ENCODE measurements at regions not wholly inside any gene's neighbourhood (a gene's known extent, or its start where the extent isn't known, plus 50 kb on each side); places are given as distances from the start of the nearest gene placed in this dataset.

DNA sequence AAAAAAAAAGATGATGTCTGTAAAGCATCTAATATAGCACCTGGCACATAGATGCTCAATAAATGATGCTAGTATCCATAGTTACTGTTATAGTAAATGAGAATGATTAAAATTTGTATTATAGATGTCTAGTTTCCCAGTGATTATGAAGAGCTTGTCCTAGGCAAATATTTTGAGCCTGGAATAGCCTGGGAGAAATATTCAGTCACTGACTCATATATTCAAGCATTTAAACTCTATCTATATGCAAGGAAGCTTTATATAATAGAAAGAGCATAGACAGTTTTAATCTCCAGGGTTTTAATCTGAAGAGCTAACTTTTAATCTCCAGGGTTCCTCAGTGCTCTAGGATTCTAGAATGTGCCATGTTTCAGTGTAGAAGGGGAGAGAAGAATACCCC lies 91.5 kb upstream of the VASH1 start:
- DNase-seq = no peak

DNA sequence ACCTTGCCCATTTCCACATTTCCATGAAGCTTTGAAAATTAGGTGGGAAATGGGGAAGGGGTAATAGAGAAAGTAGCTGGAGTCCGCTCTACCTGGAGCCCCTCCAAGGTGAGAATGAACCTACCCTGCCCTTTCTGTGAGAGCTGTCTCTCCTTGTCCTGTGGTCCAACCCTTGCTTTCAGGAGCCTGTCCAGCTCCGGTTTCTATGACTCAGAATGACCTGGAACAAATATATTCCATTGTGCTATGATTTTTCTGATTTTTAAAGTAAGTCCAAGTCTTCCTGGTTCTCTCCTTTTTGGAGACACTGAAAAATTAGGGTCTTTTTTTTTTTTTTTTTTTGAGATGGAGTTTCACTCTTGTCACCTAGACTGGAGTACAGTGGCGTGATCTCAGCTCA lies 89.1 kb upstream of the VASH1 start:
- DNase-seq = no peak

DNA sequence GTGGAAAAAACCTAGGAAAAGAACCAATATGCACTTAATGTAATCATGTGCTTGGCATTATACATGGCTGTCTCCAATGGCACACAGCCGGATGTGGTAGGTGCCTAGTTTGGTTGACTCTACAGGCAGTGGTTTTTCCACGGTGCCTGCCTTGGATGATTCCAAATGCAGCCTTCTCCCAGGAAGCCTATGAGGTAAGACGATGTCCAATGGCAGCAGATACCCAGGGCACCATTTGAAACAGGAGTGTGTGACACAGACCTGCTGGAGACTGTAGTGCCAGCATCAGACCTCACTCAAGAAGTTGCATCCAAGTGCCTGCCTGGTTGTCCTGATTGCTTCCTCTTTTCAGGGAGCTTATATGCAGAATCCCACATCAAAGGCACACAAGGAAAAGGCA lies 88.0 kb upstream of the VASH1 start:
- DNase-seq = no peak

DNA sequence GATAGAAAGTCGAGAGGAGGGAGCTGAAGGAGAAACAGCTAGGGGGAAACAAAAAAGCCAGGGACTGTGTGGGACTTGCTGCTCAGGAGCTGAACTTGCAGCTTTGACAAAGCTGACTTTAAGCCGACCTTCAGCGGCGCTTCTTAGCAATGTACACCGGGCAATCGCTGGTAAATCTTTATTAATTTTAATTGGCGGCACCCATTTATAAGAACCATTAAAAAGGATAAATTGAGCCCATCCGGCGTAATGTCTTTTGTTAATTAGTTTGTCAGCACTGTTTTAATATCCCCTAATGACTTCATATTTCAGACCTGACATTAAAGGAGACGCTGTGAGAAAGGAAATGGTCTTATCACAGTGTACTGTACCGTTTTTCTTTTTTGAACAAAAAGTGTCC lies 86.2 kb upstream of the VASH1 start:
- DNase-seq = no peak

DNA sequence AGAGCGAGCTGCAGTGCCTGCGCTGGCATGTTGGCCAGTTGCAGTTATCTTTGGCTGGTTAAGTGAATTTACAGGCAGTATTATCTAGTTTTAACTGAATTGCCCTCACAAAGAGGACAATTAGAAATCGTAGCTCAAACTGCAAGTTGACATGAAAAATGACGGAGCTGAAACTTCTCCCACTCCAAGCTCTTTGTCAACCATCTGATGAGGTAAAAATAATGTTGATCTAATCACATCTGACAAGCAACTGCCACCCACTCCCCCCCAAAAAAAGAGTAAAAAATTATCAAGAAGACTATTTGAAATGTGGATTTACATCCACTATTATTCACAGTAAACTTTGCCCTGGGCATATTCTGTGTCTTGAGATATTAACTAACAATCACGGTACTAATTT lies 84.7 kb upstream of the VASH1 start:
- DNase-seq = no peak

DNA sequence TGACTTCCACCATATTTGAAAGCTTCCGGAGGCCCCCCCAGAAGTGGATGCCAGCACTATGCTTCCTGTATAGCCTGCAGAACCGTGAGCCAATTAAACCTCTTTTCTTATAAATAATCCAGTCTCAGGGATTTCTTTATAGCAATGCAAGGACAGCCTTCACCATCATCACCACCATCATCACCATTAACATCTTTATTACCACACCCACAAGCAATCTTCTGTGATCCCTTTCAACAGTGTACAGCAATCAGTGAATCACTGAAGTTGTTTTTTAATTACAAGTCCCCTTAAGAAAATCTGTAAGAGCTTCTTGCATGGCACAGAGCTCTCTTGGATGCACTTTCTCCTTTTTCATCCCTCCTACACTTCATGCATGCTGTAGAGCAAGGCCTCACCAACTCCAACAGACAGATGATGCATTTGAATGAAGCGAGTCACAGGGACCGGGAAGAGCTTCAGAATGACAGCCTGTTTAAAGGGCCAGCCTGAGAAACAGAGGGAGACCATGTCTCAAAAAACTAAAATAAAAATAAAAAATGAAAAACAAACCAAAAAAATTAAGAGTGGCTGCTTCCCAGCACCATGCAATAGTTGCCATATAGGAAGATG lies 83.6 kb upstream of the VASH1 start:
- DNase-seq = no peak

DNA sequence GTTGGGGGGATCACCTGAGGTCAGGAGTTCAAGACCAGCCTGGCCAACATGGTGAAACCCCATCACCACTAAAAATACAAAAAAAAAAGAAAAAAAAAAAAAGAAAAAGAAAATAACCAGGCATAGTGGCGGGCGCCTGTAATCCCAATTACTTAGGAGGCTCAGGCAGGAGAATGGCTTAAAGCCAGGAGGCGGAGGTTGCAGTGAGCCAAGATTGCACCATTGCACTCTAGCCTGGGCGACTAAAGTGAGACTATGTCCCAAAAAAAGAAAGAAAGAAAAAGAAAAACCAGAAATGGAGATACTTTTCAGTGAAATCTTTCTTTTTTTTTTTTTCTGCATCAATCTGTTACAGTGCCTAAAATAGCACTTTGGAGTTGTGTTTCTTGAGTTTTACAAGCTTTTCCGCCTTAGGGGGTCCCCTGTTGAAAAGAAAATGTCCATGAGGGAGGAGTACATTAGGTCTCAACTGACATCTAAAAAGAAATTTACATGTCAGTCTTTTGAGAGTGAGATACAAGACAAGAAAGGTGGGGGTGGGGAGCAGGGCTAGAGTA lies 82.9 kb upstream of the VASH1 start:
- no peak for DNase-seq

DNA sequence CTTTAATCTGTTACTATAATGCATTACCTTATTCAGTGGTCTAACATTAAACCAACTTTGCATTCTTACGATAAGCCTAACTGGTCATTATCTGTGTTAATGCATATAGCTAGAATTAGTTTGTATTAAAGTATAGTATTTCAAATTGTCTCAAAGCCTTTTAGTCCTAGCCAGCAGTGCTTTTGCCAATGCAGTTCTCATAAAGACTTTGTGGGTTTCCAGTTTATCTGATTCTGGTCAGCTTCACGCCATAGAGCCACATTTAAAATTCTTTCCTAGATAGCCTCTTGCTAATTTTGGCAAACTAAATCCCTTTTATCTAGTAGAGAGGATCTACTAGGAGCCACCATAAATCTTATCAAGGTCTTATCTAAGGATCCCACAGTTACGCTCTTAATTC lies 78.9 kb upstream of the VASH1 start:
- DNase-seq = no peak

DNA sequence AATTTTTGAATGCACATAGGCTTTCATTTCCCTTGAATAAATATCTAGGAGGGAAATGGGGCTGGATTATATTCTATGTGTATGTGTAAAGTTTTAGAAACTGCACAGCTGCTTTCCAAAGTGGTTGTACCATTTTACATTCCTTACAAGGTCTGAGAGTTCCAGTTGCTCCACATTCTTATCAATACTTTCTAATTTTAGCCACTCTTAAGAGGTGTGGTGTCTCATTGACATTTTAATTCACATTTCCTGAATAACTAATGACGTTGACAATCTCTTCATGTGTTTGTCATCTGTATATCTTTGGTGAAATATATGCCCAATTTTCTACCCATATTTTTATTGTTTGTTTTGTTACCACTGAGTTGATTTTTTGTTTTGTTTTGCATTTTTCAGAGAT lies 74.6 kb upstream of the VASH1 start:
- DNase-seq = no peak

DNA sequence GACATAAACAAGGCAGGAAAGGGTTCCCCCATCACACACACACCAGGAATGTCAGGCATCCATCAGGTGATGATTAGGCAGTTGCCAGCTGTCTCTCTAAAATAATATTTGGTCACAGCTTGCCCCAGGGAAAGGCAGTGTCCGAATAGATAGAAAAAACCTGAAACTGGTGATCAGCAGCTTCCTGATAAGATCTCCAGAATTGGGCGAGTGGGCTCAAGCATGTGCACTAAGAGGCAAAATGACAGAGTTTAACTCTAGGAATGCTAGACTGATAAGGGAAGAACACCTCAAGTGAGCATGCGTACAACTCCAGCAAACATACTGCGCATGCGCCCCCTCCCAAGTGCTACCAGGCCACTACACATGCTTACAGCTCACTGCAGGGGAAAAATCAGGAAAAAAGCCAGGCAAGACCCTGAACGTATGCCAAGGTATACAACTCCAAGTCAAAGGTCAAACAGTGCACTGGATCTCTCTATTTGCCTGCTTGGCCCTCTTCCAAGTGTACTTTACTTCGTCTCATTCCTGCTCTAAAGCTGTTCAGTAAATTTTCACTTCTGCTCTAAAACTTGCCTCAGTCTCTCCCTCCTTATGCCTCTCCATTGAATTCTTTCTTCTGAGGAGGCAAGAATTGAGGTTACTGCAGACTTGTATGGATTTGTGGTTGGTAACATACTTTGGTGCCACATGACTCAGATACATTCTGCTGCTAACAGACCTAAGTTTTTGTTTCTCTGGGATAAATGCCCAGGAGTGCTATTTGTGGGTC lies 73.5 kb upstream of the VASH1 start:
- DNase-seq = peak; percentile 18

DNA sequence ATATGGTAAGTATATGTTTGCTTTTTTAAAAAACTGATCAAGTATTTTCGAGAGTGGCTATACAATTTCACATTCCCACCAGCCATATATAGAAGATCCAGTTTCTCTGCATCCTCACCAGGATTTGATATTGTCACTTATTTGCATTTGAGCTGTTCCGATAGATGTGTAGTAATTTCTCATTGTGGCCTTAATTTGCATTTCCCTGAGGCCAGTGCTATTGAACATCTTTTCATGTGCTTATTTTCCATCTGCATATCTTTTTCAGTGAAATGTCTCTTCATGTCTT lies 72.9 kb upstream of the VASH1 start:
- no peak for DNase-seq

DNA sequence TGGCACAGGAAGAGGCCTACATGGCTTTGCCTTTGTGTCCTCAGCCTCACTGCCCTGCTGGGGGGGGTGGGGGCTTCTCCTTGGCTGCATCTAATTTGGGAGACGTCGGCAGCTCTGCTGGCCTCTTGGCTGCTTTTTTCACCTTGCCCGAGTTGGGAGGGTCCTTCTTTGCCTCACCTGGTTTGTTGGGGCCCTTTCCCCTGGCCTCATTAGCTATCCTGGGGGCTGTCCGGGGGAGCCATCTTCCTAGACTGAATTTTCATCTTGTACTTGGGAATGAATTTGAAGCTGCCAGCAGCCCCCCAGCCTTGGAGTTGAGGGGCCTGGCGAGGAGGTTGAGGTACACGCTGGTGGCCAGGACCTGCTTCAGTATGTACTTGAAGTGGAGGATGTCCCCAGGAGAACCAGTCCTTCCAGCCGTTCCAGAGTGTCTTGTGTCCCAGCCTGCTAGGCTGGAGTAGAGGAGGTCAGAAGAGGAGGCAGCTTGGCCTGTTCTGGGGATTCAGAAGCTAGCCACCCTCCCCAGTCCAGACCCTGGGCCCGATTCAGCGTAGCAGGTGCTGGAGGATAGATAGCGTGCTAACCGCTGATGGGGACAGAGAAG lies 70.7 kb upstream of the VASH1 start:
- DNase-seq = no peak

DNA sequence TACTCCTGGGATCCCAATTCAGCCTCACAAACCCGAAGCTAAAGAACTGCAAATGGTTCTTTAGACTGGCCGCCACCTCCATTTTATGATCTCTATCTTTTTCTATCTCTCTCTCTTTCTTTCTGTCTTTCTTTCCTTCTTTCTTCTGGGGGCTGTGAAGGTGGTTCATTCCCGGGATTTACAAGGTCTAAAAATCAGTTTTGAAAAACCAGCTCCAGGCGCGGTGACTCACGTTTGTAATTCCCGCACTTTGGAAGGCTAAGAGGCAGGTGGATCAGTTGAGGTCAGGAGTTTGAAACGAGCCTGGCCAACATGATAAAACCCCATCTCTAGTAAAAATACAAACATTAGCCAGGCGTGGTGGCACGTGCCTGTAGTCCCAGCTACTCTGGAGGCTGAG lies 67.2 kb upstream of the VASH1 start:
- no peak for DNase-seq

DNA sequence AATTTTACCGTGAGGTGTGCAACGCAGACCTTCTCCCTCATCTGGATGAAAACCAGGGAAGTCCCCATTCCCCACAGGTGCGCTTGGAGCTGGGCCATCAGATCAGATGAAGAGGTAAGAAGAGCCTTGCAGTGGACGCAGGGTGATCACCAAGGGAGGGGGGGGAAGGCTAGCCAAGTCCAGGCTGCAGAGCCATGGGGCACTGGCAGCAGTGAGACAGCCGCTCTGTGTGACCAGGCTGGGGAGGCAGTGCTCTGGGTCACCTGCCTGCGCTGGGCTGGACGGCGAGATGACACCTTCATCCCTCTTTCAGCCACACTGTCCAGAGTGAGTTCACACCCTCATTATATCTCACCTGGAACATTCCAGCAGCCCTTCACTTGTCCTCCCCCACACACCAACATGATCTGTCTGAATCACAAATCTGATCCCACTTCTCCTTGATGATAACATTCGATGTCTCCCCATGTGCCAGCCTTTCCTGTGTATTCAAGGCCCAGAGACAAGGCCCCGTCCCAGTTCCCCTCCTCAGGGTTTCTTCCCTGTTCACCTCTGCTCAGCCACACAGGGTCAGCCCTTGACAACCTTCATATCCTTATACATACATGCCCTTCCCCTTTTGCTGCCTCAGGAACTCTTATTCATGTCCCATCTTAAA lies 65.9 kb upstream of the VASH1 start:
- no peak for DNase-seq

DNA sequence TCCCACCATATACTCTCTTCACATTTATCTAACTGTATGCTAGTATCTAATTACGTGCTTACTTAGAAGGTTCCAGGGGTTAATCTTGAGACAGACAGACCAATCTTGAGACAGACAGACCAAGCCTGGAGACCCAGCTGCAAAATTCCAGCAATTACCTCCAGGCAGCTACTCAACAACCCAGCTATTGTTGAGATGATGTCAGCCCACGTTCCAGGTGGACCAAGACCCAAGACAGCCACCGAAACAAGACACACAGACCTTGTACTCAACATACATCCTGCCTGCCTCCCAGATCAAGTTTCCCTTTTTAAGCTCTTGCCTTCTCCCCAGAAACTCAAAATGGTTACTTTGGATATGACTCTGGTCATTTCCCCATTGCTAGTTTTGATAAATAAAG lies 64.9 kb upstream of the VASH1 start:
- DNase-seq = no peak

DNA sequence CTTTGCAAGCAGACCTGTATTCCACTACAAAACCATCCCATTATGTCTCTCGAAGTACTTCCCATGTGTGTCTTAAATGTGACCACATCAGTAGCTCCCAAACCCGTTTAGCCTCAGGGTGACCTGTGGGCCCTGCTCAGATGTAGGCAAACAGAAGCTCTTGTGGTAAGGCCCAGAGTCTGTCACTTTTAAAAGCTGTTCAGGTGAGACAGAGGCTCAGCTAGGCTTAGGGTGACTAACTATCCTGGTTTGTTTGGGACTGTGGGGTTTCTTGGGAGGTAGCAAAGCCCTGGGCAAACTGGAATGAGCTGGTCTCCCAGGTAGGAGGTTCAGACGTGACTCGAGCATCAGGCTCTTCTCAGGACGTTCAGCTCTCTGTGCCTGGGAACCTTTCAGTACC lies 64.5 kb upstream of the VASH1 start:
- no peak for DNase-seq

DNA sequence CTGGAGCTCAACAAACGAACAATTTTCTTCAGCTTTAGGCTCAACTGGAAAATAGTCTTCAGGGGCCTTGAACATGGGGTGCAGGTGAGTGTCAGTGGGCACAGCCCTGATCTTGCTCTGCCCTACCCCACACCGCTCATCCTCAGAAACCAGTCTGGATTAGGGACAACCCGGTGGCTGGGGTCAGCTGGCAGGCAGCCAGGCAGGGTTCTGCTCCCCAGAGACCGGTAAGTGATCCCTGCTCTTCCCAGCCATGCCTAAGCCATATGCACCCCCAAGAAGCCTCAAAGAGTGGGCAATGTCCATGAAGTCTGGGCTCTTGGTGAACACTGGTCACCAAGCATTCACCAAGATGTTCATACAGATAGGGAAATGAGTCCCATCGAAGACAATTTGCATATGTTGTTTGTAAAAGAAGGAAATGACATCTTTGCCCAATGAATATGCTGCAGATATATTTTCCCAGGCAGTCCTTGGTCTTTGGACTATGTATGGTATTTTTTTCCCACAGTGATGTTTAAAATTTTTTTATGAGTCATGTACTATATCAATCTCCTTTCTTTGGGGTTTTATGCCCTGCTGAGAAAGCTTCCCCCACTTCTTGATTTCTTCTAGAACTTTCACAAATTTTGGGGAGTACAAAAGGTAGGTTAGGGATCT lies 63.9 kb upstream of the VASH1 start:
- DNase-seq = peak; percentile 16

DNA sequence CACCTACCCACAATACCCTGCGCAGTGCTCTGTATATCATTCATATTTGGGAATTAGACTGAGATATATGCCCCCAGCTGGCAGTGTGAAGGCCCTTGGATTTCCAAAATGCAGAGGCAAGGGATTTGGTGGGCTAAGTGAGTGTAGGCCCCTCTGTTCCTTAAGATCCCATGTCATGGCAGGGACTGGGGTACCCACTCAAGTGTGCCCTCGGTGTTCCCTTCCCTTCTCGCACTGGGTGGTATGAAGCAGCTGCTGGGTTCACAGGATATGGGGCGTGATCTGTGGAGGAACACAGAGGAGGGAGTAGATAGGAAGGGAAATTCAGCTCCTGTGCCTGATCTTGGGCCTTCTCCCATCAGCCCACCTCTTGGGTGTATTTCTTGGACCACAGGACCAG lies 63.1 kb upstream of the VASH1 start:
- DNase-seq = no peak

DNA sequence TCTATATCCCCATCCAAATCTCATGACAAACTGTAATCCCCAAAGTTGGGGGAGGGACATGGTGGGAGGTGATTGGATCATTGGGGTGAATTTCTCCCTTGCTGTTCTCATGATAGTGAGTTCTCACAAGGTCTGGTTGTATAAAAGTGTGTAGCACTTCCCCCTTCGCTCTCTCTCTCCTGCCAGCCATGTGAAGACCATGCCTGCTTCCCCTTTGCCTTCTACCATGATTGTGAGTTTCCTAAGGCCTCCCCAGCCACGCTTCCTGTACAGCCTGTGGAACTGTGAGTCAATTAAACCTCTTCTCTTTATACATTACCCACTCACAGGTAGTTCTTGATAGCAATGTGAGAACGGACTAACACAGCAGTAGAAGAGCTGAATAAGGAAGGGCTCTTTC lies 62.6 kb upstream of the VASH1 start:
- DNase-seq = no peak

DNA sequence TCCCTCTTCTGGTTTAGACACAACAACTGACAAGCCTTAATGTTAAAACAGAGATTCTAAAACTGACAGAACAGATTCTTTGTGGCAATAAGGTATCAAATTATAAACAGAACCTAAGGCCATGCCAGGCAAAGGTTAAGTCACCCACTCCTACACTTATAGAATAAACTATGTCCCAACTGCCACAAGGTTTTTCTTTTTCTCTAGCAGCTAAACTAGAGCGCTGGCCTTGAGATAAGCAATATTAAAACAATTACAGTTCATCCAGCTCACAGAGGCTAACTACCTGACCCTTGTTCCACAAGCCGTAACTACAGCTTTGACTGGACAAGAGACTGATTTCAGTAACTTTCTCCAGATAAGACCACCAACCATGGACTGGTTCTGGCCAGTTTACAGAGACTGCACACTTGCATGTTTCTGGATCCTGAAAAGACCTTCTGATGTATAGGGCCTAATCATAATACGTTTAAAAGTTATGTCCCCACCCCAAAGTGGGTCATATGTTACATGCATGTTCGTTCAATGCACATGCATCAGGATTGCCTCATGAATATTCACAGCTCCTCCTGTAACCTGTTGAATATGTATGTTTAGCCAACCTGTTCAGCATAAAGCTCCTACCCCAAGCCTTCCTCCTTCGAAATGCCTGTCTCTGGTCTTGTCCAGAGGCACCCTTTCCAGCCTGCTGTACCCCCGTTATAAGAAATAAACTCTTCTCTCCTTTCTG lies 61.9 kb upstream of the VASH1 start:
- no peak for DNase-seq

DNA sequence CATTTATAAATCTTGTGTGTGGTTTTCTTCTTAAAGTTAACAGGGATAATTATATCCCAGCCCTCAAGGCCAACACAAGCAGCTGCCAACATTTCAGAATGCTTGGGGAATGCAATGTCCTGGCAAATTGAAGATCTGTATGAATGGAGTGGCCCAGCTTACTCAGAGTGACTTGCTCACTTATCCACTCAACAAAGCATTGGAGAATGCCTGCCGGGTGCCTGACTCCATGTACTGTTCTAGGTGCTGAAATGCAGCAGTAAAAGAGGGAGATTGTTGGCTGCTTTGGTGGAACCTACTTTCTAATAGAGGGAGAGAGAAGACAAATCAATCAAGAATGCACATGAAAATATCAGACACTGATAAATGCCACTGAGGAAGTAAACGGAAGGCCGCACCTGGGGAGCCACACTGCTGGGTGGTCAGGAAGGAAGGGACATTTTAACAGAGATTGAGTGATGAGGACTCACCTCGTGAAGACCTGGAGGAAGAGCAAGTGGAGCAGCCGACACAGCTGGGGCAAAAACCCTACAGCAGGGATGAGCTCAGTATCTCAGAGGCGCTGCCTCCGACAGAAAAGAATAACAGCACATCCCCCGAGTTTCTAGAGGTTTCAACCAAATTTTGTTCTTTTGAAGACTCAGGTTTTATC lies 61.2 kb upstream of the VASH1 start:
- DNase-seq = no peak

DNA sequence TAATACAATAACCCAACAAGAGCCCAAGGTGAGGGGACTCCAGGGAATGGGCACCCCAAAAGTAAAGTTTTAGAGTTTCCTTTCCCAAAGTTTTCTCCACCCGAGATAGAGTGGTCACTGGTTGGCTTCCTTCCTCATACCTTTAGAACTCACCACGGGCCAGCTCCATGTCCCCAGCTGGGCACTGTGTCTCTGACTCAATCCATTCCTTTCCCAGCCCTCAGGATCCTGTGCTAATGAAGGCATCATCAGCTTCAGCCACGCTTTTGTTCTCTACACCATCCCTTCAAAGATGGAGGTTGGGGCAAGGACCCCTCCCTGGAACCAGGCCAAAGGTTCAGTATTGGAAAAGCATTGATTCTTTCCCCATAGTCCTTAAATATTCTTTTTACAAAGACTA lies 59.8 kb upstream of the VASH1 start:
- no peak for DNase-seq
